ENCODE measurements at regions not wholly inside any gene's neighbourhood (a gene's known extent, or its start where the extent isn't known, plus 50 kb on each side); places are given as distances from the start of the nearest gene placed in this dataset.

DNA sequence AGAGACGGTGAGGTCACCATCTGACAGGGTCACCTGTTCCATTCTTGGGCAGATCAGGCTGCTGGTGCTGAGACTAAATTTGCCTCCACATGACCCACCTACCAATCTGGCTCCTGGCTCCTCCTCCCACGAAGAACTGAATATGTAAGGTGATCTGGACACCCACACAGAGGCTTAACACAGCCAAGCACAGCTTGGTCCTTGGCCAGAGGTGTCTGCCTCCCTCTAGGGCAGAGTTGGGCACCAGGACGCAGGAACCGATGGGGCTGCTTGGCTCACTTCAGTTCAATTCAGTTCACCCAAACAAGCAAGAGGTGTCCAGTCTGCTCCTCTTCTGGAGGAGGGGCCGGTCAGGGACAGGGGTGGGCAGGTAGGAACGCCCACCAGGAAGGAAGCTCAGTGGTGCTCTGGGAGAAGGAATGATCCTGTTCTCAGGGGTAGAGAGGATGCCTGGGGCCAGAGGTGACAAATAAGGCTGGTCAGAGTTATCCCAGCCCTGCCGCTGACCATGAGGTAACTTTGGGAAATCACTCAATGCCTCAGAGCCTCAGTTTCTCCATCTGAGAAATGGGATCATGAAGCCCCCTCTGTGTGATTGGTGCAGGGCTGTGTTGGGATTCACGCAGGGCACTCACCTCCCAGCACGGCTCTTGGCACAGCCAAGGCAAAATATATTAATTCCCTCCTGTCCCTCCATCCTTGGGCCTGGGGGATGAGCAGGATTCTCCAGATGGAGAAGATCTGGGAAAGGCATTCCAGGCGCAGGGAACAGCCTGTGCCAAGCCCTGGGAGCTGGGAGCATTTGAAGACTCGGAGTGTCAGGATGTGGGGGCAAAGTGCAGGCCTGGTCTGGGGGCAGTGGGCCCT, 284.5 kb downstream of the PTPRU start:
- DNase-seq, result no peak

DNA sequence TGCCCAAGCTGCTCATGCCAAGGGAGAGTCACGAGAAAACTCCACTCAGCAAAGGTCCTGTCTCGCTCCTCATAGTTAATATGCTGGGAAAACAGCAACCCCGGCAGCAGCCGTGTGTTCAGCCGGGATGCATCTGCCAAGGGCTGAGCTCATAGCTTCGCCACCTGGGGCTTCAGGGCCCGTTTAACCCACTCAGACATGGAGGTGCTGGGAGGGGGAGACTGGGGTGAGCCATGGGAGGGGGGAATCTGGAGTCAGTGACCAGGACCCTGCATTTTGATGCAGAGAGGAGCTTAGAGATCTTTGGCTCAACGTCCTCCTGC, 283.4 kb downstream of the PTPRU start:
- no peak for DNase-seq

DNA sequence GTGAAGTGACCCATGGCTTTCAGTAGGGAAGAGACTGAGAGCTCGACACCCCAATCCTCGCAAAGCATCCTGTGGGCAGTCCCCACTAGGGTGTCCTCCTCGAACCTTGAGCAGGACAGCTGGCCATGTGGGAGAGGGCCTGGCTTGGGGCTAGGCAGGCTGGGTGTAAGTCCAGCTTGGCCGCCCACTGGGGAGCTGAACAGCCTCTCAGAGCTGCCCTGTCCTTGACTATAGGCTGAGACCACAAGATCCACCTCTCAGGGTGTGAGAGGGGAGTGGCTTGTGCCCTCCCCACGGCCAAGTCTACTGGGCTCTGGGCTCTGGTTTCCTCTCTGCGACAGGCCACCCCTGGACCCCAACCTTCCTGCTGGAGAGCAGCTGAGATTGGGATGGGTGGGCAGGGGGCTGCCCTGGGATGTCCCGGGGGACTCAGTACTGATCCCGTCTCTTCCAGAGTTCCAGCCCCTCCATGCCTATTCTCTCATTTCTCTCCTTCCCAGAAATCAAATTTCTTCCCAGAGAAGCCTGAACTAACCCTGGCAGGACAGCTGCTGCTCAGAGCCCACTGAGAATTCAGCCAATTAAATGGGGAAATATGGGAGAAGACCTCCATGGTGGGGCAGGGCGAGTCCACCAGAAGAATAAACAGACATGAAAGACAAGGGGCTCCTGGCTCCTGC, 282.9 kb downstream of the PTPRU start:
- DNase-seq, result no peak

DNA sequence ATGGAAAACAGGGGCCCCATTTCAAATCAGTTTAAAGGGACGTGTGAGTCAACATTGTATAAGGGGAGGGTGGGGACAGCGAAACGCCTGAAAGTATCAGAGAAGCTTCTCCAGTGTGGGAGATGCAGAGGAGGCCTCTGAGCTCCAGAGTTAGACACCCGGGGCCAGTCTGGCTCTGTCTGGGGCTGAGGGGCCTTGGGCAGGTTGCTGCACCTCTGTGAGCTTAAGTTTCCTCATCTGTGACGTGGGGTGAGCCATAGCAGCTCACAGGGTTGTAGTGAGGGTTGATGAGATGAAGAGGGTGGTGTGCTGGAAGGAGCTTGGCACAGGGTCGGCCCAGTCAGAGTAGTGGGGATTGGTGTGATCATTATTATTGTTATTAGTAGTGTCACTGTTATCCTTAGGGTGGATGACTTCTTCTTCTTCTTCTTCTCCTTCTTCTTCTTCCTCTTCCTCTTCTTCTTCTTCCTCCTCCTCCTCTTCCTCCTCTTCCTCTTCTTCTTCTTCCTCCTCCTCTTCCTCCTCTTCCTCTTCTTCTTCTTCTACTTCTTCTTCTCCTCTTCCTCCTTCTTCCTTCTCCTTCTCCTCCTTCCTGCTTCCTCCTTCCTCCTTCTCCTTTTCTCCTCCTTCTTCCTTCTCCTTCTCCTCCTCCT, 282.0 kb downstream of the PTPRU start:
- no peak for DNase-seq

DNA sequence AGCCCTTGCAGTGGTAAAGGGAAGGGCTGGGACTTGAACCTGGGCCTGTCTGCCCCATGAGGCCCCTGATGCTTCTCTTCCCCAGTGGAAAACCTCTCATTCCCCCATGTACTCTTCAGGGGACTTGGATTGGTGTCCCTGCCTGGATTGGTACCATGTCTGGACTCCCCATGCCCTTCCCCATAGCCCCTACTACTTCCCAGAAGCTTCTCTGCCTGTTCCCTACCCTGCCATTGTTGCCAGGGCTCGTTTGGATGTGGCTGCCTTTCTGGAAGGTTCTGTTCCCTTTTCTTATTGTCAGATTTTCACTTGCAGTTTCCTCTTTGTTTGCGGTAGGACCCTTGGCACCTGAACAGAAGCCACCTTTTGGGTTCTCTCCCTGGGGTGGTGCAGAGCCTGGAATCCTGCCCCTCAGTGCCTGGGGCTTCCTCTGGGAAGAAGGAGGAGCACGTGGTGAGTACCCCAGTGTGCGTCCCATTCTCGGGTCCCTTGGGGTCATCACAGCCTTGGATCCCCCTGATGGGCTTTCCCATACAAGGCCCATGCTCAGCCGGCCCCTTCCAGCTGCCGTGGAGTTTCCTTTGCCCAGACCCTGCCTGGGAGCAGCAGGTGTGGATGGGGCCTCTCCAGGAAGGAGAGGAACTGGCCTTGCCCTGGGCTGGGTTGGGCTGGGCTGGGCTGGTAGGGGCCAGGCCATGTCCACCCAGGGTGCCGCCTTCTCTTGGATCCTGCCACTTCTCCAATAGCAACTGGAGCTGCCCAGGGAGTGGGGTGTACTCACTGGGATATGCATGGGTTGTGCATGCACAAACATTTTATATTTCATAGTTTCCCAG, 281.1 kb downstream of the PTPRU start:
- no peak for DNase-seq

DNA sequence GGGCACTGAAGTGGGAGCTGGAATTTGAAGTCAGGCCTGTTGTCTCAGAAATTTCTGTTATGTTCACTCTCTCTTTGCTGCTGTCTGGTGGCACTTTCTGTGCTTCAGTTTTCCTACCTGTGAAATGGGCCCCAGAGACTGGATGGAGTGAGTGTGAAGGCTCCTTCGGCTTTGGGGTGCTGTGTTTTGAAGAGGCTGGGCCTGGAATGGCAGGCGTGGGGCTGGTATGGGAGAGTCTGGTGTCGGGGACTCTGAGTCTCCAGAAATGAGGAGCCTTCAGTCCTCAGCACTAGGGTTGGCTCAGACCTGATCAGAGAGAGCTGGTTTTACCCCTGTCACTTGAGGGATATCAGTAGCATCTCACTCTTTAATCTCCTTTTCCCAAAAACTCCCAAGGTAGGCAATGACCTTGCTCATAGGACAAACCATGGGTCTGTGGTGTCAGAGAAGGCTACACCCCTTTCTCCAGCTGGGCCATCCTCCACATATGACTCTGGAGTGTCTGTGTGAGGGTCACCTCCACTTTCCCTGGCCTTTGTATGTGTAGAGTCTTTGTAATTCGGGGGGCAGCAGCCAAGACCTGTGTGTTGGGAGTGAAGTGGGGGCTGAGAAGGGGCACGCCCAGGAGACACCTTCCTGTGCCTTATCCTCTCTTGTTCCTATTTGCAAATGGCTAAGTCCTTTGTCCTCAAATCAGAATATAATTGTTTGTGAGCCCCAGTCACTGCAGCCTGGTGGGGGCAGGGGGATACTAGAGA, 279.9 kb downstream of the PTPRU start:
- no peak for DNase-seq

DNA sequence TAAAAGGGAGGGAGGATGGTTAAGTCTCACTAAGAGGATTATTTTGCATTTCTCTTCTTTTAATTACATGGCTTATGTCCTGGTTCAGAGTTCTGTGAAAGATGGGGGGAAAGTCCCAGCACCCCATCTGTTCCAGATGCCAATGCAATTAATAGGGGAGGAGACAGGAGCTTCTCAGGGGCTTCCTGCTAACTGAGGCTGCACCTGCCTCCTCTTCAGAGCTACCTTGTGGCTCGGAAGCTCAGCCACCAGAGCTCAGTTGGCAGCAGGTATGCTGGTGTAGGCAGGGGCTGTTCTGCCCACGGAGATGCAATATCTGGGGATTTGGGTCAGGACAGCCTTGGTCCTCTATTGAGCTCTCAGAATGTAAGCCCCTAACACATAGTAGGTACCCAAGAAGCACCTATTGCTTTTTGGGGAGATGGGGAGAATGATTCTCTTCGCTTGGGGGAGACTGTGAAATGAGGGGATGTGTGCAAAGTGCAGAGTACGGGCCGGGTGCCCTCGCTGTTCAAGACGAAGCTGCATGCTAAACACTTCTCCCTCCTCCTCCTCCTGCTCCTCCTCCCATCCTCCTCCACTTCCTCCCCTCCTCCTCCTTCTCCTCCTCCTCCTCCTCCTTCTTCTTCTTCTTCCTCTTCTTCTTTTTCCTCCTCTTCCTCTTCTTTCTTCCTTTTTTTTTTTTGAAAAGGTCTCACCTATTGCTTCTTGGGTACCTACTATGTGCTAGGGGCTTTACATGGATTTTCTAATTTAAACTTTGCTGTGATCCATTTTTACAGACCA, 279.0 kb downstream of the PTPRU start:
- DNase-seq, result no peak

DNA sequence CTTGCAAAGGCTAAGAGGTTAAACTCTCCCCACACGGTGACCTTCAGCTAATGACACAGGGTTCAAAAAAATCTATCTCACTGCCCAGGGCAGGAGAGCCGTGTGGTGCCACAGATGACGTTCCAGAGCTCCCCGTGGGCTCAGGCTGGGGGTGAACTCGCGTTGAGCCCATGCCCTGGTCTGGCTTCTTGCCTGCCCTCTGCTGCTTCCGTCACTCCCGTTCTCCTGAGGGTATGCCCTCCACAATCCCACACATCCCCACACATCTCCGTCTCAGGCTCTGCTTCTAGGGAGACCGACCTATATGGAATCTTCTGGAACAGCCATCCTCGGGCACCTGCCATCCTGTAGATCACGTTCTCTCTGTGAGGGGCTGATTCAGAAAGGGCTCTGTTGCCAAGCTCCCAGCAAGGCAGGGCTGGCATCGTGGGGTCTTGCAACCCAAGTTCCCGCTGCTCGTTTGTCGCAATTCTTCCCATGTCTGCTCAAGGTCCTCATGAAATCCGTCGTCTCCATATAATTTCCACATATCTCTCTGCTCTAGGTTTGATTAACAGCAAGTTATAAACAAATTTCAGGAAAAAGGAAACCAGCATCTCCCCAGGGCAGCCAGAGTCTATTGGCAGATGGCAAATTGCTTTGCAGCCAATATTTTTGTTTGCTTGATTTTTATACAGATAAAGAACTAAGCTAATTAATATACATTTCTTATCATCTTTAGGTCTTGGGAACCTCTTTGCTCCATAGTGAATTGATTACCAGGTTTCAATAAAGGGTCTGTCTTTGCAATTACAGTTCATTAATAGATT, 278.2 kb downstream of the PTPRU start:
- no peak for DNase-seq

DNA sequence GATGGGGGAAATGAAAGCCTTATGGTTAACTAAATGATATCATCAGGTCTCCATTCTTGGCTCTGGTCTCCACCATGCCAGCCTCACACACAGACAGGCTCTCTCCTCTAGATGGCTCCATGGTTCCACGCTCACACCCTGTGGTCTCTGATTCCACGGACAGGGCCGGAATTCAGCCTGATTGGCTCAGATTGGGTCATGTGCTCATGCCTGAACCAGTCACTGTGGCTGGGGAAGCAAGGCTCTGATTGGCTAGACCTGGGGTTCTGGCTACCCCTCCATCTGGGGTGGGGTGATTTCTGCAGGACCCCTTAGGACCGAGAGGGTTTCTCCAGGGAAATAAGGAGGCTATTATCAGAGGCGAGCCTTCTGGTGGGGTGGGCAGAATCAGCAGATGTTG, 277.0 kb downstream of the PTPRU start:
- peak; percentile 74 for DNase-seq

DNA sequence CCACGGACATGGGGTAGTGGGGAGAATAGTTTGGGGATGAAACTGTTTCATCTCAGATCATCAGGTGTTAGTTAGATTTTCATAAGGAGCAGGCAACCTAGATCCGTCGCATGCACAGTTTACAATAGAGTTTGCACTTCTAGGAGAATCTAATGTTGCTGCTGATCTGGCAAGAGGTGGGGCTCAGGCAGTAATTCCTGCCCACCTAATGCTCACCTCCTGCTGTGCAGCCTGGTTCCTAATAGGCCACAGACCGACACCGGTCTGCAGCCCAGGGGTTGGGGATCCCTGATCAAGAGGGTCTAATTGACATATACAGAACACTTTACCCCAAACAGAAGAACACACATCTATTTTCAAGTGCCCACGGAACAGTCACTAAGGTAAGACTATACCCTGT, 275.1 kb downstream of the PTPRU start:
- no peak for DNase-seq

DNA sequence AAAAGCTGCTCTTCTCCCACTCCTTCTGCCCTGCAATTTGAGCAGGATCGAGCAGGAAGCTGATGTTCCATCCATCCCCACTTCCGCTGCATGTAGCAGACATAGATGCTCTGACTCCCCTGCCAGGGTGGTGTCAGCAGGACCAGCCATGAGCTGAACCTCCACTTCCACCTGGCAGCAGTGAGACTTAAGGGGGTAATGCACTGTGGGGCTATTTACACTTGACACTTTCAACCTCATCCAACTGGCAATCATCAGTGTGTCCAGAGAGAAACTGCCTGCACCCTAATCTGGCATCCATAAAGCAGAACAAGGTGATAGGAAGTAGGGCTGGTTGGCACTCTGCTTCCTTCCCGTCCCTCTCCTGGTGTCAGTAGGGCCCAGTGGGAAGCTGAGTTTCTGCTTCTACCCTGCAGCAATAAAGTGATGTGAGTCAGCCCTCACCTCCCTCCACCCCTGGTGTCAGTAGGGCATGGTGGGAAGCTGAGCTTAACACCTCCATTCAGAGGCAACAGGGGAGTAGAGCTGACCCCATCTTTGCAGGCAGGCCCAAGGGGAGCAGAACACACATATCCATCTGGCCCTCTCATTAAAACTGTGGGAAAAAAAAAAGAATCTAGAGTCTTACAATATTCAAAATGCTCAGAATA, 272.3 kb downstream of the PTPRU start:
- no peak for DNase-seq

DNA sequence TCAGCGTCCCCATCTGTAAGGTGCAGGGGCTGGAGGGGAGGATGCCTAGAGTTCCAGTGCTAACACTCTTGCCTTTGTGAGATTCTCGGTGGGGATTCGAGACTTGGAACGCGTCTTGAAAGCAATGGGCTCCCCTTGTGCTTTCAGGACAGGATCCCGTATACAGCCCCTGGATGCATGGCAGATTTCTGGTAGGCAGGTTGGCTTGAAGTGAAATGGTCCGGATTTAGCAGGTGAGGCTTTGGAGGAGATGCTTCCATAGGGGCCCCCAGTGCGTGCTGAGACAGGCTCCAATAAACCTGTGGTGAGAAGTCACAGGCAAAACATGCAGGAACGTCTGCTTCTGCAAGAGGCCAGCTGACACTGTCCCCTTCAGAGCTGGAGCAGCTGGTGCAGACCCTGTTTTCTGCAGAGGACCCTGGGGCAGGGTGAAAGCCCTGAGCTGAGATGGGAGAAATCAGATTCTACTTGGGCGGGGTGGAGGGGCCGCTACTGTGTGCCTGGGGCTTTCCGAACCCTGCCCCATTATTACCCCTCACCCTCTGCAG, 270.4 kb downstream of the PTPRU start:
- DNase-seq, result no peak

DNA sequence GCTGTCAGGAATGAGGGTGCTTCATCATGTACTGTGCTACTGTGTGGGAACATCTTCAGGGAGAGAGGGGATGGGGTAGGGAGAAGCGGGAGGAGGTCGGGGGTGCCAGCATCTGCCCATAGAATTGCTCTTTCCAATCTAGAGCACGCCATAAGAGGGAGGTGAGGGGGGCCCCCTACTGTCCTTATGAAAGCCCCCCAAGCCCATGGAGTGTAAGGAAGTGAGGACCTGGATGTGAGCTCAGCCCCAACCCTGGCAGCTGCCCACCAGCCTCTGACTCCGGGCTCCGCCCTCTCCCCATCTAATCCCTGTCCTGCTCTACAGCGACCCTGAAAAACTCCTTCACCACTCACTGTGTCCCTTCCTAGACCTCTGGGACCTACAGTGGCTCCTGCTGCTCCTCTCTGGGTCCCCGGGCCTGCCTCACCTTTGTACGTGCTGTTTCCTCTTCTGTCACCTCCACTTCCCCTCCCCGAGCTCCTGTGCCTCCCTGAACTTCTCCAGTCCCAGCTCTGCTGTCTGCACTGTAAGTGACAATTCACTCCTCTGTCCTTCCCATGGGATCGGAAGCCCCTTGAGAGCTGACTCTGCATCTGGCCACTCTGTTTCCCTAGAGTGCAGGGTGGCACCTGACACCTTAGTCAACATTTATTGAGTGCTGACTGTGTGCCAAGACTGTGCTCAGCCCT, 269.4 kb downstream of the PTPRU start:
- DNase-seq, result no peak

DNA sequence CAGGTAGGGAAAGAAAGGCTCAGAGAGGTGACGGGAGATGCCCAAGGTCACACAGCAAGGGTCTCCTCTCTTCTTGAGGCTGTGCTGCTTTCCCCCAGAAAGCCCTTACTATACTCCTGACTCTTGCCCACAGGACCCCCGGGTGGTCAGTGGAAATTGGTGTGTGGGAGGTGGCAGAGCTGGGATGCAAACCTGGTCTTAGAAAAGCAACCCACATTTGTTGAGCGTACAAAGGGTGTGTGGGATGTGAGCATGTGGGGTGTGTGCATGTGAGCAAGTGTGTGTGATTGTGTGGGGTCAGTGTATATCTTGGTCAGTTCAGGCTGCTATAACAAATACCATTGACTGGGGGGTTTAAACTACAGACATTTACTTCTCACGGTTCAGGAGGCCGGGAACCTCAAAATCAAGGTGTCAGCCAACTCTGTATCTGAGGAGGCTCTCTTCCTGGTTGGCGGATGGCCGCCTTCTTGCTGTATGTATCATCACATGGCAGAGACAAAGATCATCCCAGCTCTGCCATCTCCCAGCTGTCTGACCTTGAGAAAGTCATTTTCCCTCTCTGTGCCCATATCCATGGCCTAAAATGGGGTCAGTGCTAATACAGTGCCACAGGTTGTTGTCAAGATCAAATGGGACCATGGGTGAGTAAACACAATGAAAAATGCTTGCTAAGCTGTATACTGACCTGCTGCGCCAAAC, 268.5 kb downstream of the PTPRU start:
- DNase-seq, result no peak

DNA sequence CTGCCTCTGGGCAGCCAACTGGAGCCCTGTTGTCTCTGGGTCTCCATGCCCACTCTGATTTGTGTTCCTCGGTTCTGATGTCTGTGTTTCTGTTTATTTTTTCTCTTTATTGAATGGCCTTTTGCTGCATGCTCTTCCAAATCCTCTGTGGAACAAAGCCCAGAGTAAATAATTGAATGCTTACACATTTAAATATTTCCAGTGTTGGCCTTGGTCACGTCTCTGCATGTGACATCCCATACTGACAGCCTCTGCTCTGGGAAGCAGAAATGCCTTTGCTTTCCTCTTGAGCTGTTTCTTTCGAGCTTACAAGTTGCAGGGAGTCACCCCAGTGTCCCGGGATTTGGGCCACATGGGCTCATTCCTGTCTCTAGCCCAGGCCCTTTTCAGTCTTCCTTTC, 267.9 kb downstream of the PTPRU start:
- DNase-seq, result no peak

DNA sequence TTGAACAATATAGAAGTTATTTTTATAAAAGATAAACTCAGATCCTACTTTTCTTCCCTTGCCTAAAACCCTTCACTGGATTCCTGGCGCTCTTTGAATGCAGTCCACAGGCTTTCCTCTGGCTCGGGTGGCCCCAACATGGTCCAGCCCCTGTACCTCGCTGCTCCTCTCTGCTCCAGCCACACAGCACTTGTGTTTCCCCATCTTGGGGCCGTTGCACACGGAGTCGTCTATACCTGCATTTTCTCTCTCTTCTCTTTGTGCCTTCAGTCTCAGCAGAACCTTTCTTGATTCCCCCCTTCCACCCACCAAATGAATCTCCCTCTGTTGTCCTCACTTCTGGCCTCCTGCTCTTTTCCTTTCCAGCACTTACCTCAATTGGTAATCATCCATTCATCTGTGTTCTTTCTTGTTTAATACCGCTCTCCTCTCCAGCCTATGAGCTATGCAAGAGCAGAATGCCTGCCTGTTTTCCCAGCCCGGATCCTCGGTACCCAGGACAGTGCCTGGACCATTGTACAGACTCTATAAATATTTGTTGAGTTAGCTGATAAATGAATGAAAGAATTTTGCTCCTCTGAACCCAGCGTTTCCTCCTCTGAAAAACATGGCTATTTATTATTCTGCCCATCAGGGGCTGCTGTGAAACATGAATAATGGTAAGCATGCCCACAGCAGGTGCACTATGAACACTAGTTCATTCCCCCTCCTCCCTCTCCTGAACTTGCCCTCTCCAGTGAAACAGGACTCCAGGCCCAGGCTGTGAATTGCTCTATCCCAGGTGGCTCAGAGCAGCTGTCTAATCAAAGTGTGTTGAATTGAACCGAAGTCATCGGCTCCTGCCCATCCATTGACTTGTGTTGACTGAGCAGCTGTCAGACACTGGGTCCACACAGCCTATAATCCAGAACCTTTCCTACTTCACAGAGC, 266.9 kb downstream of the PTPRU start:
- no peak for DNase-seq

DNA sequence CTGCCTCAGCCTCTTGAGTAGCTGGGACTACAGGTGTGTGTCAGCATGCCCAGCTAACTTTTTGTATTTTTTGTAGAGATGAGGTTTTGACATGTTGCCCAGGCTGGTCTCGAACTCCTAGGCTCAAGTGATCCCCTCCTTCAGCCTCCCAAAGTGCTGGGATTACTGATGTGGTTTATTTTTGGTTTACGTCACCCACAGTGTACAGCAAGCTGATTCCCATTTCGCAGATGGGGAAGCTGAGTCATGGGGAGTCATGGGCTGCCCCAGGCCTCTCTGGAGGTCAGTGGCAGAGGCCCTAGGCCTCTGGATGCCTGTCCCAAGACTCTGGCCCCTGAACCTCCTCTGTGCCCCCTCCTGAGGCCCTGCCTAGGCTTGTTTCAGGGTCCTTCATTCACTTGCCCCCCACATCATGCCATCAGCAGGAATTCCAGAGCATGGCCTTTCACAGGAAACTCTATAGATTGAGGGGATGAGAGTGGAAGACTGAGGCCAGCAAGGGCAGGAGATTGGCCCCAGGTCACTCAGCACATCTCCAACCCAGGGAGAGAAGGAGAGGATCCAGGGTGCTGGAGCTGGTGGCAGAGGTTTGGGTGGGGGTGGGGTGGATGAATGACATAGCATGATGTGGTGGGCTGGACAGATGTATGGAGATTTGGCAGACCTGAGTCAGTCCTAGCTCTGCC, 266.0 kb downstream of the PTPRU start:
- DNase-seq, result no peak

Measured in EL (cell line).